Upper lobe of right lung (tissue), 1 donor: ENCODE measurements at regions not wholly inside any gene's neighbourhood (a gene's known extent, or its start where the extent isn't known, plus 50 kb on each side); places are given as distances from the start of the nearest gene placed in this dataset.

Experiments used
- ATAC-seq: fragments of 200-7000 bp; cut with Tn5 transposase; one replicate; pipeline ENCODE4 v1.9.1; 2020; ENCODE audit warnings: mild to moderate bottlenecking, moderate library complexity
- DNase-seq: peaks from one replicate; pipeline ENCODE4 v3.0.0-alpha.2; 2020
- H3K27ac ChIP-seq: fragments of 200-600 bp; one replicate; pipeline ENCODE4 v1.8.0; 2022
- H3K27me3 ChIP-seq: fragments of 200-600 bp; one replicate; pipeline ENCODE4 v1.8.0; 2022; ENCODE audit warnings: mild to moderate bottlenecking
- H3K36me3 ChIP-seq: fragments of 200-600 bp; one replicate; pipeline ENCODE4 v1.8.0; 2022
- H3K4me1 ChIP-seq: fragments of 200-600 bp; one replicate; pipeline ENCODE4 v1.8.0; 2022
- H3K4me3 ChIP-seq: fragments of 200-600 bp; one replicate; pipeline ENCODE4 v1.8.0; 2022; ENCODE audit warnings: mild to moderate bottlenecking
- H3K9me3 ChIP-seq: fragments of 200-600 bp; one replicate; pipeline ENCODE4 v1.8.0; 2022
- intact Hi-C: fragments of 100-400 bp; cut with DNase I; formaldehyde crosslinking; loops from one replicate; pipeline ENCODE4 v1.11.0; 2022
- TF ChIP-seq, protein P1 (sequence below): fragments of 200-600 bp; IDR thresholded peaks from one replicate; pipeline ENCODE4 v1.8.0; 2022; ENCODE audit warnings: antibody characterized with exemption
- donor health status: DM: no; HTN: yes; CAD: no; lungs with severe emphysema.

DNA sequence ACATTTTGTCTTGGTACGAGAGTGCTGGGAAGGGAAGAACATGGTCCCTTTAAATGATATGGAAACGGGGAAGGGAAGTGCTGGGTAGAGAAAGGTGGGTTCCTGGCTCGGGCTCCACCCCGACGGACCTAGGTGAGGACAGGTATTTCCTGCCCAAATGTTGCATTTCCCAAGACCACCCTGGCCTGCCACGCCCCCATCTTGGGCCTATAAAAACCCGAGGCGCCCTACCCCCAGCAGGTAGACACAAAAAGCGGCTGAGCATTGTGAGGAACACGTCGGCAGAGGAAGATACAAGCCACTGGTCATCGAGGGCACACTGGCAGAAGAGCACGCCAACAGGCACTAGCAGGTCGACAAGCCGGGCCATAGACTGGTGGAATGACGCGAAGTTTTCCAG is 99.4 kb downstream of the AASDHPPT start:
- TF ChIP-seq, protein P1, sequence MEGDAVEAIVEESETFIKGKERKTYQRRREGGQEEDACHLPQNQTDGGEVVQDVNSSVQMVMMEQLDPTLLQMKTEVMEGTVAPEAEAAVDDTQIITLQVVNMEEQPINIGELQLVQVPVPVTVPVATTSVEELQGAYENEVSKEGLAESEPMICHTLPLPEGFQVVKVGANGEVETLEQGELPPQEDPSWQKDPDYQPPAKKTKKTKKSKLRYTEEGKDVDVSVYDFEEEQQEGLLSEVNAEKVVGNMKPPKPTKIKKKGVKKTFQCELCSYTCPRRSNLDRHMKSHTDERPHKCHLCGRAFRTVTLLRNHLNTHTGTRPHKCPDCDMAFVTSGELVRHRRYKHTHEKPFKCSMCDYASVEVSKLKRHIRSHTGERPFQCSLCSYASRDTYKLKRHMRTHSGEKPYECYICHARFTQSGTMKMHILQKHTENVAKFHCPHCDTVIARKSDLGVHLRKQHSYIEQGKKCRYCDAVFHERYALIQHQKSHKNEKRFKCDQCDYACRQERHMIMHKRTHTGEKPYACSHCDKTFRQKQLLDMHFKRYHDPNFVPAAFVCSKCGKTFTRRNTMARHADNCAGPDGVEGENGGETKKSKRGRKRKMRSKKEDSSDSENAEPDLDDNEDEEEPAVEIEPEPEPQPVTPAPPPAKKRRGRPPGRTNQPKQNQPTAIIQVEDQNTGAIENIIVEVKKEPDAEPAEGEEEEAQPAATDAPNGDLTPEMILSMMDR, result no peak
- ATAC-seq, result no peak
- Histone ChIP-seq H3K4me1 (no peaks in the 10 kb centered on the region), H3K9me3 (no peaks in the 10 kb centered on the region), H3K4me3 (no peak overlapping the region), H3K27ac (no peak overlapping the region), H3K27me3 (no peaks in the 10 kb centered on the region), H3K36me3 (no peaks in the 10 kb centered on the region)
- intact Hi-C loops, result no loop called here
- no peak for DNase-seq

DNA sequence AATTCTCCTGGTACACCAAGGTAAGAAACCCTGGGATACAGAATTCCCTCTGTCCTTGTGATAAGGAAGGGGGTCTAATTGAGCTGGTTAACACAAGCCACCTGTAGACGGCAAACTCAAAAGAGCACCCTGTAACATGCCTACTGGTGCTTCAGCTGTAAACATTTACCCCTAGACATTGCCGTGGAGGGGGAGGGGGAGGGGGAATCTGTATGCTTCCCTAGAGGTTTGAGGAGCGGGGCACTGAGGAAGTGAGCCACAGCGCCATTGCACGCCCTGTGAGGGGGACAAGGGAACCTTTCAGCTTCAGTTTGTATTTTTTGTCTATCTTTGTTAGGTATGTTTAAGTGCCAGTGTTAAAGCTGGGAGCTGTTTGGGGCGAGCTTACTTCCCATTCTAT is 99.8 kb downstream of the AASDHPPT start:
- no peaks in the 10 kb centered on the region for H3K36me3 ChIP-seq
- H3K27me3 ChIP-seq, result no peaks in the 10 kb centered on the region
- H3K27ac ChIP-seq, result no peak overlapping the region
- H3K9me3 ChIP-seq, result no peaks in the 10 kb centered on the region
- no peak for ATAC-seq
- no peak overlapping the region for H3K4me3 ChIP-seq
- TF ChIP-seq, protein P1, result no peak
- no peak for DNase-seq
- no peaks in the 10 kb centered on the region for H3K4me1 ChIP-seq
- intact Hi-C loops, result no loop called here

DNA sequence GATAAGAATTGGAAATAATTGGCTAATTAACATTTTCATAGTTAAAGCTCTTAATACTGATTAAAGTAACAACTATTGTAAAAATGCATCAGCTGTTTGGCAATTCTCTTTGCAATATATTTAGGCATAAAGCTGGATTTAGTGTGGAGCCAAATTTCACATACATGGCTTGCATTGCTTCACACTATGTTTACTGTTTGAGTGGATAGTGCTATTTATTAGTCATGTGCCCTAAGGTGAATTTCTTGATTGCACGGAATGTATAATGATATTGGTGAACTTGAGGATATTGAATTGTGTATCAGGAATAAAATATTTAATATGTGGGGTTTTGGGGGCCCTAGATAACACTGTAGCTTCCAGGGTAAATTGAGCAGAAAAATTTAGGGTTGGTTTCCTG is 100.9 kb downstream of the AASDHPPT start:
- TF ChIP-seq, protein P1, result no peak
- ATAC-seq (no peak), DNase-seq (no peak)
- intact Hi-C loops, result no loop called here
- Histone ChIP-seq H3K4me3 (no peak overlapping the region), H3K27ac (no peak overlapping the region), H3K9me3 (no peaks in the 10 kb centered on the region), H3K4me1 (no peaks in the 10 kb centered on the region), H3K27me3 (no peaks in the 10 kb centered on the region), H3K36me3 (no peaks in the 10 kb centered on the region)

DNA sequence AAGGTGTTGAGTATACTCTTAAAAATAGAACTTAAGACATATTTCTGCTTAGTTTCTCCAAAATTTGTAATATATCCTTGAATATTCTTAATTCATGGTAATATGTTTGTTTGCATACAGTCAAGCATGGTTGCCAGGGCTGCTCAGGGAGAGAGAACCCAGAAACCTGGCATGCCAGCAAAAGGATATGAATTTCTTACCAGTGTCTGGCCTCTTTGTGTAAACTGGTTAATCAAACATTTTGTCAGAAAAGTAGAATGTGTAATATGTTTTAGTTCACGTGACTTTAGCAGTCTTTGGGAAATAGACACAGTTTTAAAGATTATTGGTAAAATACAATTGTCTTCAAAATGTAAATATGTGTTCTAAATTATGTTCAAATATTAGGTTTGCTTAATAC is 101.6 kb downstream of the AASDHPPT start:
- H3K27me3 ChIP-seq, result no peaks in the 10 kb centered on the region
- H3K4me3 ChIP-seq, result no peak overlapping the region
- TF ChIP-seq, protein P1, result no peak
- intact Hi-C loops, result no loop called here
- H3K36me3 ChIP-seq, result no peaks in the 10 kb centered on the region
- ATAC-seq (no peak), DNase-seq (no peak)
- H3K27ac ChIP-seq, result no peak overlapping the region
- no peaks in the 10 kb centered on the region for H3K9me3 ChIP-seq
- H3K4me1 ChIP-seq, result no peaks in the 10 kb centered on the region

DNA sequence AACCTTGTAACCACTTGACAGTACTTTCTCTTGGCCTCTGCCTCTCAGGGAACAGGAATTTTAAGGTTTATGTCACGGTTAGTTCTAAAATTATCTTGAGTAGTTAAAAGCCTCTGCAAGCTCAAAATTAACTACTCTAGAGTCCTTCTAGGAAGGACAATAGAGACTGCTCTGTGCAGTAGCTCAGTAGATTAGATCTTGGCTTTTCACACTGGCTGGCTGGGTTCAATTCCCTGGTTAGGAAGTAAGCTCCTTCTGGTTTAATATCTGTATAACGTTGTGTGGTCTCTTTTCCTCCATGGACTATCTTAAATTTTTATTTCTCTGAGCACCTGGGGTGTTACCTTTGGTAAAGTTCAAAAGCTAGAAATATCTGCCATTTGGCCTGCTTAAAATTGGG is 109.2 kb downstream of the AASDHPPT start:
- DNase-seq, result no peak
- no peaks in the 10 kb centered on the region for H3K9me3 ChIP-seq
- H3K27me3 ChIP-seq, result no peaks in the 10 kb centered on the region
- intact Hi-C loops, result no loop called here
- no peak for ATAC-seq
- no peaks in the 10 kb centered on the region for H3K36me3 ChIP-seq
- TF ChIP-seq, protein P1, result no peak
- H3K4me3 ChIP-seq, result no peak overlapping the region
- H3K4me1 ChIP-seq, result no peaks in the 10 kb centered on the region
- no peak overlapping the region for H3K27ac ChIP-seq

DNA sequence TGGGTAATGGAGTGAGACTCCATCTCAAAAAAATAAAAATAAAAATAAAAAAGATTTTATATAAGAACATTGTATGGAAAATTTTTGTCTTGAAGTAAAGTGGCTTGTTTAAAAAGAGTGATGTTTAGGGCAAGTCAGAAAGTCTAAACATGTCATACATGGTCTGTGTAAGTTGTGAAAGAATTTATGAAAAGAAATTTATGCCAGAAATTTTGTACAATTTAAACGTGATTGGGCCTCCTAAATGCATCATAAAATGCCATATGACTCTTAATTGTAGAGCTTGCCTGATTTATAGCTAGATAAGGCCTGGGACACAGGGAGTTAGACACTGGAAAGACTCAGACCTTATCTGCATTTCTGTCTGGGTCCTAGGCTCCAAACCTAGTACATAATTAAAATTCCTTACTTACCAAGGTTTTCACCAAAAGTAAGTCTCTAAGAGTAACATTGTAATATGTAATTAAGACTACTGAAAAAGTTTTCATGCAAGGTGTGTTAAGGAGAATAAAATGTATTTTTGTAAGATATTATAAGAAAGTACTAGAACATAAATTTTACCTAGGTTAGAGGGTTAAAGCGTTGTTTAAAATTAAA is 110.5 kb downstream of the AASDHPPT start:
- ATAC-seq, result no peak
- H3K36me3 ChIP-seq, result no peaks in the 10 kb centered on the region
- no peaks in the 10 kb centered on the region for H3K9me3 ChIP-seq
- no peaks in the 10 kb centered on the region for H3K4me1 ChIP-seq
- H3K27ac ChIP-seq, result no peak overlapping the region
- no peak for DNase-seq
- TF ChIP-seq, protein P1, result no peak
- intact Hi-C loops, result no loop called here
- H3K4me3 ChIP-seq, result no peak overlapping the region
- H3K27me3 ChIP-seq, result no peaks in the 10 kb centered on the region
